ENCODE measurements at regions not wholly inside any gene's neighbourhood (a gene's known extent, or its start where the extent isn't known, plus 50 kb on each side); places are given as distances from the start of the nearest gene placed in this dataset.

DNA sequence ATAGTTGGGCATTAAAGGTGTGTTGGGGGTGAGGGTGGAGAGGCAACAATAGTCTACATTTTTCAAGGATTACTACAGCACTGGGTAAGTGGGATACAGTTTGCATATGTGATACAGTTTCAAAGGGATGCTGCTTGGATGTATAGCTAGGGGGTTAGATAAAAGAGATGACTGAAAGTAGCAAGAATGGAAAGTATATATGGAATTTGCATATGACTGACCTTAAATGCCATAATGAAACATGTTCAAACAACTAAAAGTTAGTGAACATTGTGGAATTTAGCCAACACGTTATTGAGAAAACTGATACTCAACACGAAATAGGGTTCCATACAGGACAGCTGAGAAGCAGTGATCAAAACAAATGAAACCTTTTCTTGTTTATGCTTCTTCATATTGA lies 124.8 kb upstream of the CHRM3 start:
- intact Hi-C loops (cut with DNase I), result no loop called here
- no peak for DNase-seq
- no peak for ATAC-seq
- TF ChIP-seq, protein P1, sequence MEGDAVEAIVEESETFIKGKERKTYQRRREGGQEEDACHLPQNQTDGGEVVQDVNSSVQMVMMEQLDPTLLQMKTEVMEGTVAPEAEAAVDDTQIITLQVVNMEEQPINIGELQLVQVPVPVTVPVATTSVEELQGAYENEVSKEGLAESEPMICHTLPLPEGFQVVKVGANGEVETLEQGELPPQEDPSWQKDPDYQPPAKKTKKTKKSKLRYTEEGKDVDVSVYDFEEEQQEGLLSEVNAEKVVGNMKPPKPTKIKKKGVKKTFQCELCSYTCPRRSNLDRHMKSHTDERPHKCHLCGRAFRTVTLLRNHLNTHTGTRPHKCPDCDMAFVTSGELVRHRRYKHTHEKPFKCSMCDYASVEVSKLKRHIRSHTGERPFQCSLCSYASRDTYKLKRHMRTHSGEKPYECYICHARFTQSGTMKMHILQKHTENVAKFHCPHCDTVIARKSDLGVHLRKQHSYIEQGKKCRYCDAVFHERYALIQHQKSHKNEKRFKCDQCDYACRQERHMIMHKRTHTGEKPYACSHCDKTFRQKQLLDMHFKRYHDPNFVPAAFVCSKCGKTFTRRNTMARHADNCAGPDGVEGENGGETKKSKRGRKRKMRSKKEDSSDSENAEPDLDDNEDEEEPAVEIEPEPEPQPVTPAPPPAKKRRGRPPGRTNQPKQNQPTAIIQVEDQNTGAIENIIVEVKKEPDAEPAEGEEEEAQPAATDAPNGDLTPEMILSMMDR (IDR thresholded peaks at IDR 0.05), result no peak
- H3K27ac ChIP-seq, result no peak overlapping the region
- no peaks in the 10 kb centered on the region for H3K27me3 ChIP-seq
- peaks cover 0 to 12% of the 10 kb centered on the region in 2 donors for H3K9me3 ChIP-seq
- H3K4me1 ChIP-seq, result no peaks in the 10 kb centered on the region
- H3K36me3 ChIP-seq, result no peaks in the 10 kb centered on the region
- no peak overlapping the region for H3K4me3 ChIP-seq

DNA sequence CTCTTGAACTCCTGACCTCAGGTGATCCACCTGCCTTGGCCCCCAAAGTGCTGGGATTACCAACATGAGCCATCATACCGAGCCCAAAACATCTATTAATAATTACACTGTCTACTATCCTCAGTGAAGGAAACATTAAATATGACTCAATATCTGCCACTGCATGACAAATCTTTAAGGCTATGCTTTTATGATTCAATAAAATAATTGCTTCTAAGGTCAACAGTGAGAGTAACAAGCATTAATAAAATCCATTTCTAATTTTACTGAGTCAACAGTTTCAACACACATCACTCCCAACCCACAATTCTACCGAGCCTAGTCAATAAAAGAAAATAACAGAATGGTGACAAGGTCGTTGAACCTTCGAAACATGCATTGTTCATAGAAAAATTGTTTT lies 125.5 kb upstream of the CHRM3 start:
- intact Hi-C loops (cut with DNase I), result no loop called here
- ATAC-seq, result no peak

DNA sequence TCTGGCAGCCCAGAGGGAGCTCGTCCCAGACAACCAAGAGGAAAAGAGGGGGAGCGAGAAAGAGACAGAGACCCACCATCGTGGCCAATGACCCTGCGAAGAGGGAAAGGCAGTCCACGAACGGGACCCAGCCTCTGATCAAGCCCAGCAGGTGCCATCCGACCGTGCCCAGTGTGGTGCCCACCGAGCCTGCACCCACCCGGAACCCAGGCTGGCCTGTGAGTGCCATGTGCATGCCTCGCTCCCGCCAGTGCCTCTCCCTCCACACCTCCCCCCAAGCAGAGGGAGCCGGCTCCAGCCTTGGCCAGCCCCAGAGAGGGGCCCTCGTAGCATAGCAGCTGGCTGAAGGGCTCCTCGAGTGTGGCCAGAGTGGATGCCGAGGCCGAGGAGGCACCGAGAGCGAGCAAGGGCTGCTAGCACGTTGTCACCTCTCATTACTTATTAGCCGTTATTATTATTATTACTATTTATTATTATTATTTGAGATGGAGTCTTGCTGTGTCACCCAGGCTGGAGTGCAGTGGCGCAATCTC lies 130.7 kb upstream of the CHRM3 start:
- no peak for ATAC-seq
- intact Hi-C loops (cut with DNase I), result no loop called here
- no peaks in the 10 kb centered on the region for H3K27me3 ChIP-seq
- H3K4me1 ChIP-seq, result no peaks in the 10 kb centered on the region
- peak in 1 of 4 donors; percentile 54 for DNase-seq
- no peaks in the 10 kb centered on the region for H3K36me3 ChIP-seq
- no peak overlapping the region for H3K4me3 ChIP-seq
- TF ChIP-seq, protein P1 (IDR thresholded peaks at IDR 0.05), result no peak
- peaks cover 0 to 20% of the 10 kb centered on the region in 2 donors for H3K9me3 ChIP-seq
- no peak overlapping the region for H3K27ac ChIP-seq

More for the DNA sequence above, 125.5 kb upstream of the CHRM3 start:
- H3K4me1 ChIP-seq, result no peaks in the 10 kb centered on the region
- TF ChIP-seq, protein P1 (IDR thresholded peaks at IDR 0.05), result no peak
- no peak overlapping the region for H3K4me3 ChIP-seq
- H3K27ac ChIP-seq, result no peak overlapping the region
- no peak for DNase-seq
- no peaks in the 10 kb centered on the region for H3K36me3 ChIP-seq
- no peaks in the 10 kb centered on the region for H3K27me3 ChIP-seq
- H3K9me3 ChIP-seq, result peaks cover 0 to 16% of the 10 kb centered on the region in 2 donors

- Histone ChIP-seq H3K27me3 (no peaks in the 10 kb centered on the region), H3K9me3 (peaks cover 0 to 20% of the 10 kb centered on the region in 2 donors), H3K4me3 (no peak overlapping the region), H3K36me3 (no peaks in the 10 kb centered on the region), H3K4me1 (no peaks in the 10 kb centered on the region), H3K27ac (no peak overlapping the region)
- DNase-seq (peak in 1 of 4 donors; percentile 5), ATAC-seq (no peak)
- TF ChIP-seq, protein P1 (IDR thresholded peaks at IDR 0.05), result no peak
- intact Hi-C loops (cut with DNase I), result no loop called here
These were observed 131.4 kb upstream of the CHRM3 start for GRCh38 chr1:239254999-239255398.

- no peaks in the 10 kb centered on the region for H3K4me1 ChIP-seq
- H3K9me3 ChIP-seq, result peaks cover 0 to 20% of the 10 kb centered on the region in 2 donors
- TF ChIP-seq, protein P1 (IDR thresholded peaks at IDR 0.05), result no peak
- intact Hi-C loops (cut with DNase I), result no loop called here
- H3K4me3 ChIP-seq, result no peak overlapping the region
- ATAC-seq (no peak), DNase-seq (no peak)
- no peaks in the 10 kb centered on the region for H3K27me3 ChIP-seq
- no peak overlapping the region for H3K27ac ChIP-seq
- H3K36me3 ChIP-seq, result no peaks in the 10 kb centered on the region
These were observed 133.3 kb upstream of the CHRM3 start for GRCh38 chr1:239253032-239253431.
